Sciatic nerve (tissue), 2 donors: ENCODE measurements at regions not wholly inside any gene's neighbourhood (a gene's known extent, or its start where the extent isn't known, plus 50 kb on each side); places are given as distances from the start of the nearest gene placed in this dataset.
"Not testable (repeated sequence)": the region's sequence is repeated elsewhere in the genome, so short reads cannot be mapped to it uniquely, and the experiment has no call there.

Experiments used
- ATAC-seq: fragments of 200-7000 bp; cut with Tn5 transposase; one replicate; pipeline ENCODE4 v1.9.1; 2020; ENCODE audit warnings: mild to moderate bottlenecking, moderate library complexity
- DNase-seq: peaks from one replicate; pipeline ENCODE4 v3.0.0-alpha.2; 2020; ENCODE audit warnings: low spot score
- intact Hi-C: fragments of 100-400 bp; cut with DNase I; formaldehyde crosslinking; loops from one replicate; pipeline ENCODE4 v1.14.2; 2022
- donor health status: DM: no; HTN: no; CAD: no.
- donor health status: DM: no; HTN: no; CAD: no.

DNA sequence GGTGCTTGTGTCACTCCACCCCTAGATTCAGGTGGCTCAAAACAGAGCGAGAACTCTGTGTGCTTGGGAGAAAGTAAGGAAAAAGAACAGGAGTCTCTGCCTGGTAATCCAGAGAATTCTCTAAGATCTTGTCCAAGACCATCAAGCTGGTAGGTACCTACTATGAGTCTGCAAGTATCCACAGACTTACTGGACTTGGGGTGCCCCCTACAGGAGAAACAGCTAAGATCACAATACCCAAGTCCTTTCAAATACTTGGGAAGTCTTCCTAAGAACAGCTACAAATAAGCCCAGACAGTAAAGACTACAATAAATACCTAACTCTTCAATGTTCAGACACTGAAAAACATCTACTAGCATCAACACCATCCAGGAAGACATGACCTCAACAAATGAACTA is 1143.6 kb upstream of the ACVR2A start:
- DNase-seq (no peak), ATAC-seq (no peak)
- intact Hi-C loops: no loop called here

- intact Hi-C loops: no loop called here
- ATAC-seq: no peak
- no peak for DNase-seq
These were observed 1147.5 kb upstream of the ACVR2A start for GRCh38 chr2:146697307-146697706.

DNA sequence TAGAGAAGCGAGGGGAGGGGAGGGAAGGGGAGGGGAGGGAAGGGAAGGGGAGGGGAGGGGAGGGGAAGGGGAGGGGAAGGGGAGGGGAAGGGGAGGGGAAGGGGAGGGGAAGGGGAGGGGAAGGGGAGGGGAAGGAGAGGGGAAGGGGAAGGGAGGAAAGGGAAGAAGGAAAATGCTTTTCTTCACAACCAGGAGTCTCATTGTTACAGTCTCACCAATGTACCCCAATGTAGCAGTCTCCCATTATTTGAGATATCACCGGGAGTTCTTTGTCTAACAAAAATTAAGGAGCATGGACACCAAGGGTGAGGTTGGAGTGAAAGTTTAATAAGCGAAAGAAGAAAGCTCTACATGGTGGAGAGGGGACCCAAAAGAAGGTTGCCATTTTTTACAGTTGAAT is 1148.0 kb upstream of the ACVR2A start:
- intact Hi-C loops, DNase-seq, ATAC-seq: not testable (repeated sequence)

DNA sequence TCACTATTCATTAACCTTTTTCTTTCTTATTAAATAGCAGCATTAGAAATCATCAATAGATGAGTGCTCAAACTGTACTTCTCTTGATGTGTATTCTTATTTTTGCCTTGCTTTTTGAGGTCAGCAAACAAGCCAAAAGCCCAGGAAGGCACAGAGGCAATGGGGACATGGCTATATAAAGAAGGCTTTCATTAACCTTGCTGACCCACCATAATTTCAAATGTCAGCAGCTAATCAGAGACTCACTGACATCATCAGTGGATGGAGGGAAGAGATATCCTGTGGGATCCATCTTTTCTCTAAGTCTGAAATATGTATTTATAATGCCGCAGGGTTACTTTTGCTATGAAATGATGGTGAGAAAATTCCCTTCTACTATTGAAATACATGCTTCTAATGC is 1162.8 kb upstream of the ACVR2A start:
- intact Hi-C loops: no loop called here
- ATAC-seq (no peak), DNase-seq (no peak)

GRCh38 chr2:146678516-146678915 is 1166.3 kb upstream of the ACVR2A start:
- intact Hi-C loops: no loop called here
- no peak for DNase-seq
- no peak for ATAC-seq

DNA sequence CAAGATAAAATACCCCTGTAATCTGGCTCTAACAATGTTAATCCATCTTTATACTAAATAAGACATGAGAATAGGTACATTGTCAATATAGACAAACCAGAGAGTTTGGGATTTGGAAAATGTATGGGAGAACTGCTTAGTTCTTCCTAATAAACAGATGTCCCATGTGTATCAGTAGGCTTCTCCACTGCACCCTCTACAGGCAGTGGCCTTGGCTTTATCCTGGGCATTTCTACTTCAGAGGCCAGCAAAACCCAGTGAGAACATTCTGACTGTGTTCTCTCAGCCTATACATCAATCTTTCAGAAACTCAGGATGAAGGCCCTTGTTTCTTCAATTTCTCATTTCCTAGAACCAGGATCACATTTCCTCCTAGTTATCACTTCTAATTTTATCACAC is 1167.5 kb upstream of the ACVR2A start:
- no peak for ATAC-seq
- intact Hi-C loops: no loop called here
- no peak for DNase-seq

- ATAC-seq (no peak), DNase-seq (no peak)
- intact Hi-C loops: no loop called here
These were observed 1175.1 kb upstream of the ACVR2A start for GRCh38 chr2:146669735-146670134.

DNA sequence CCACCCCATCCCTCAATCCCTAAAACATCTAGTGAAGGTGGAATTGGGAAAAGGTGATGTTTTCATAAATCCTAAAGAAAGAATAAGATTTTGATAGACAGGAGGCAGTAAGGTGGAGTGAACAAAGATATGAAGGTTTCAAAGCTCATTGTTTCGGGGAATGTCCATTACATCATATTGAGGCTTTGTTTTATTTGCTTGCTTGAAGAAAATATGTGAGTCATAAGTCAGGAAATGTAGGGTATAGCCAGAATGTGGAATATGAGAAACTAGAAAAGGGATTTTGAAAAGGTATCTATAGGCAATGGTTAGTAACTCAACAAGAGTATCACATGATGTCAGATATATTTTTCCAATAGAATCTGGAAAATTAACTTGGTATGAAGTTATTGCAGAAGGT is 1178.5 kb upstream of the ACVR2A start:
- no peak for ATAC-seq
- intact Hi-C loops: no loop called here
- no peak for DNase-seq

DNA sequence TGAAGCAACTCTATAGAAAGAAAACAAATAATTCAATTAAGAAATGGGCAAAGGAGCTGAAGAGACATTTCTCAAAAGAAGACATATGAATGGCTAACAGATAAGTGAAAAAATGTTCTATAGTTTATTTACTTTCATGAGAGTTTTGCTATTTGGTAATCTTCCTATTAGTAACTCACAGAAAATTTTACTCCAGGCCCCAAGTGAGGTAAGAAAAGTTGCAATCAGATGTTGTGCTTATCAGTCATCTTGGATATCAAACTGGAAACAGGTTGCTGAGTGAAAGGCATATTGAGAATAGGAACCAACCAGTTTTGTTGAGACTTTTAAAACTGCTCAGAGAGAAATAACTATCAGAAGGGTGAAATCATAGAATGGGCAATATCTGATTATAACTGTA is 1179.0 kb upstream of the ACVR2A start:
- ATAC-seq (no peak), DNase-seq (no peak)
- intact Hi-C loops: no loop called here

DNA sequence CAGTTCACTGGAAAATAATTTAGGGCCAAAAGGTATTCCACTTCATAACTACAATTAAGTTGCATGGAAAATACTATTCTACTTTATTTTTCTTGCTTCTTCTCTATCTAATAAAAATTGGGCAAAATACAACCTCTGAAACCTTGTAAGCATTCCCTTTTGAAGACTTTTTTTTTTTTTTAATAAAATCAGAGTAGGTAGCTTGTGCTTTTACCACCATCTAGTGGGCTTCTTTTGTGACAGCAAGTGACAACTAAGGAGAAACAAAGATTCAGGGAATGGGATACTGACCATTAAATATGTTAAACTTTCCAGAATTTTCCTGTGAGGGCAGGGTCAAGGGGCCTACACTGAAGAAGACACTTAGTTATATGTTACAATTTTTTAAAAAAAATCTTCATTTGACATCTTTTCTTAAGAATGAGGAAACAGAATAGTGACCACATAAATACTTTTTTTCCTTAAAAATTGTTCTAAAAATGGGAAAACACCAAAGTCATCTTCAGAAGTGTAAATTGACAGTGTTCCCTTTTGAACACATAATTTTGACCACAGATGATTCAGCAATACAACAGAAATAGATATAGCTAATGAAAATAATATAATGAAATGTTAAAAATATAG is 1183.2 kb upstream of the ACVR2A start:
- intact Hi-C loops: no loop called here
- no peak for DNase-seq
- no peak for ATAC-seq

DNA sequence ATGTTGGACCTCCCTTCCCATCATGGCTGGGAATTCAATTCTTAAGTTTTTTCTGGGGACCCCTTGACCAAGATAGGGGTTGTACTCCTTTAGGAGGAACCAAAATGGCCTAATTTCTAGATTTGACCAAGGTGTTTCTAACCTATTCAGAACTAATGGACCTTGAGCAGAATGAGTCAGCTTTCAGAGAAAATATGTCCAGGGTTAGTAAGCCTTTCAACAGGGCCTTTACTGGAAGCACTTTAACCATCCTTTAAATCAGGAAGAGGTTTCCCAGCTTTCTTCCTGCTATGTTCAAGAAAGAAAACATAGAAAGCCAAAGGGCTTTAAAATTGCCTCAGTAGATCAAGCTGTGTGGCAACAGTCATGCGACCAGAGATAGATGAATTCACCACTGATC is 1184.9 kb upstream of the ACVR2A start:
- DNase-seq (no peak), ATAC-seq (no peak)
- intact Hi-C loops: no loop called here

DNA sequence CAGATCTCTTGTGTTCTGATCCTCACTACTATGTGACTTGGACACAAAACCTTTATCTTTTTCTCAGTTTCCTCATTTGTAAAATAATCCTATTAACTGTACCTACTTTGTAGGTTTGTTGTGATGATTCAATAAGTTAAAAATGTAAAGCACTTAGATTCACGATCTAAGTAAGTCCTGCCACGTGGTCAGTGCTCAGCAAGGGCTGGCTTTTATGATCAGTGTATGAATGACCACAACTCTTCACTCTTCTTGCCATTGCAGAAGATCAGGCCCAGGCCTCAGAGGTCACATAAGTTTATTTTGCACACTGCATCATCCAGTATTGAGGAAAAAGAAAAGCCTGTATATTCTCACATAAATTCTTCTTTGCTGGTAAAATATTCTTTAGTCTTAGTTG is 1192.5 kb upstream of the ACVR2A start:
- intact Hi-C loops: no loop called here
- ATAC-seq (no peak), DNase-seq (no peak)

DNA sequence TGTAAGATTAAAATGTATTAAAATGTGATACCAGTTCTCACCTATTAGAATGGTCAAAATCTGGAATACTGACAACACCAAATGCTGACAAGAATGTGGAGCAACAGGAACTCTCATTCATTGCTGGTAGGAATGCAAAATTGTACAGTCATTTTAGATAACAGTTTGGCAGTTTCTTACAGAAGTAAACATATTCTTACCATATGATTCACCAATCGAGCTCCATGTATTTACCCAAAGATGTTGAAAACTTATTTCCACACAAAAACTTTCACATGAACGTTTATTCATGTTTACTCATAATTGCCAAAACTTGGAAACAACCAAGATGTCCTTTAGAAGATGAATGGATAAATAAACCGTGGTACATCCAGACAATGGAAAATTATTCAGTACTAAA is 1193.5 kb upstream of the ACVR2A start:
- no peak for ATAC-seq
- DNase-seq: no peak
- intact Hi-C loops: no loop called here

DNA sequence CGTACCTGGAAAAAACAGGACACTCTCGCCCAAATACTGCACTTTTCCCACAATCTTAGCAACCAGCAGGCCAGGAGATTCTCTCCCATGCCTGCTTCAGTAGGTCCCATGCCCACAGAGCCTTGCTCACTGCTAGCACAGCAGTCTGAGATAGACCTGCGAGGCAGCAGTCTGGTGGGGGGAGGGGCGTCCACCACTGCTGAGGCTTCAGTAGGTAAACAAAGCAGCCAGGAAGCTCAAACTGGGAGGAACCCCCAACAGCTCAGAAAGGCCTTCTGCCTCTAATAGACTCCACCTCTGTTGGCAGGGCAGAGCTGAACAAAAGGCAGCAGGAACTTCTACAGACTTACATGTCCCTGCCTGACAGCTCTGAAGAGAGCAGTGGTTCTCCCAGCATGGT is 1202.8 kb upstream of the ACVR2A start:
- ATAC-seq (no peak), DNase-seq (no peak)
- intact Hi-C loops: no loop called here

GRCh38 chr2:146634230-146635097 is 1210.4 kb upstream of the ACVR2A start:
- DNase-seq (no peak), ATAC-seq (no peak)
- intact Hi-C loops: no loop called here

- intact Hi-C loops: no loop called here
- no peak for DNase-seq
- no peak for ATAC-seq
These were observed 1211.7 kb upstream of the ACVR2A start for GRCh38 chr2:146633159-146633558.

DNA sequence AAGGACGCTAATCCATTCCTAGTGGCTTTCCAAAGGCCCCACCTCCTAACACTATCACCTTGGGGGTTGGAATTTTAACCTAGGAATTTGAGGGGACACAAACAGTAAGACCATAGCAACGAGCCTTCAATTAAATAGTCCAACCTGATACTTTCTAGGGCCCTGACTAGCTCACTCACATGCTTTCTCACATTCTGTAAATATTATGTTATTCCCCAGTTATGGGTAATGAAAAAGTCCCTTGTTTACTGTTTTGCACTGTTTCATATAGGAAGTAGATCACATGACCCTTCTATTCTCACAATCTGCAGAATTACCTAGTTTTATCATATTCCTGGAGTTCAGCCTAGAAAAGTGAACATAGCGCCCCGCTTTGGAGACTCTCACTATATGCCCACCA is 1212.1 kb upstream of the ACVR2A start:
- no peak for DNase-seq
- intact Hi-C loops: no loop called here
- ATAC-seq: no peak

- intact Hi-C loops: no loop called here
- ATAC-seq (no peak), DNase-seq (no peak)
These were observed 1220.2 kb upstream of the ACVR2A start for GRCh38 chr2:146624430-146625160.

GRCh38 chr2:146623771-146624170 is 1221.1 kb upstream of the ACVR2A start:
- intact Hi-C loops: no loop called here
- ATAC-seq (no peak), DNase-seq (no peak)

DNA sequence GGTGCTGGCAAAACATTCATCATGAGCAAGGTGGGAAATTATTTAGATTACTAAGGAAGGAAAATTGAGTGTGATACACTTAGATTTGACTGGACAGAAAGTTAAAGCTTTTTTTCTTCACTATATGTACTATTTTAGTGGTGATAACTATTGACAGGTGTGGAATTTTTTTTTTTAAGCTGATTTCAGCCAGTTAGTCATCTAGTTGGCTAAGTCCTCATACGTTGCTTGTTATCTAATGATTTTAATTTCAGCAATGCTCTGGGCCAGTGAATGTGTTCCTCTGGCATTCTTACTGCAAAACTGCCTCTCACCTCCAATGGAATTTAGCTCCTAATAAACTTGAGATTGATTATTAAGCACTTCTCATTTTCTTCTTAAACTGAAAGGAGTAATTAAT is 1223.2 kb upstream of the ACVR2A start:
- ATAC-seq: no peak
- DNase-seq: no peak
- intact Hi-C loops: no loop called here
